Pancreas (tissue), 10 donors: ENCODE measurements at regions not wholly inside any gene's neighbourhood (a gene's known extent, or its start where the extent isn't known, plus 50 kb on each side); places are given as distances from the start of the nearest gene placed in this dataset.
A peak's percentile ranks its signal among the peaks of the same experiment; 100 is the strongest.

Experiments used
- ATAC-seq, 4 donors: fragments of 200-7000 bp; cut with Tn5 transposase; one replicate each; pipeline versions ENCODE4 v1.8.0 to v1.9.1; 2020; ENCODE audit warnings: mild to moderate bottlenecking in 4 of 4, moderate library complexity in 4 of 4
- DNase-seq, 6 donors: peaks; one replicate each; pipeline ENCODE4 v3.0.0-alpha.2; 2020
- FAIRE-seq: peaks from 2 replicates; lab custom pipeline; 2012; peaks lifted over from hg19 to GRCh38; lab: Jason Lieb, UNC
- H3K27ac ChIP-seq, 4 donors: fragments of 200-600 bp; sonication (generic); 1 replicate in 3 of 4; 2 replicates in 1 of 4; pipeline versions ENCODE4 v1.5.0 to v1.8.0; 2020
- H3K27me3 ChIP-seq, 4 donors: fragments of 200-600 bp; one replicate each; pipeline ENCODE4 v1.8.0; 2021
- H3K36me3 ChIP-seq, 3 donors: fragments of 200-600 bp; sonication (generic) in 1 of 3; one replicate each; pipeline versions ENCODE4 v1.5.0 to v1.8.0; 2020 to 2021
- H3K4me1 ChIP-seq, 3 donors: fragments of 200-600 bp; one replicate each; pipeline ENCODE4 v1.8.0; 2021
- H3K4me3 ChIP-seq, 4 donors: fragments of 200-600 bp; sonication (generic) in 2 of 4; one replicate each; pipeline versions ENCODE4 v1.5.0 to v1.8.0; 2020 to 2021
- H3K9me3 ChIP-seq, 4 donors: fragments of 200-600 bp; one replicate each; pipeline ENCODE4 v1.8.0; 2021
- WGBS, 2 donors: extraction: QIAGEN DNeasy Blood & Tissue Kit; methylation state at CpG; one replicate each; pipeline ENCODE4 v1.1.7; 2013; 5-methylcytosine and 5-hydroxymethylcytosine counted together
- intact Hi-C, 3 donors: fragments of 100-400 bp; cut with DNase I; formaldehyde crosslinking; loops; one replicate each; pipeline versions ENCODE4 v1.11.1 to v1.14.2; 2022
- TF ChIP-seq, protein P1 (sequence below), 4 donors: fragments of 200-600 bp; sonication (generic) in 3 of 4; IDR thresholded peaks; one replicate each; pipeline versions ENCODE4 v1.5.0 to v1.8.0; 2021; ENCODE audit warnings: antibody characterized with exemption in 4 of 4
- donor health status: healthy with polysubstance abuse.
- donor health status: DM: no; HTN: no; CAD: no; lungs with moderate emphysema.
- donor health status: DM: no; HTN: no; CAD: no.
- donor health status: control.
- donor health status: control.
- donor health status: Bipolar disorder and iron deficiency.
- donor health status: DM: yes; HTN: yes; CAD: no.
- donor health status: DM: no; HTN: no; CAD: no.
- donor health status: DM: no; HTN: no; CAD: no.
- donor health status: DM: yes; HTN: yes; CAD: no.

DNA sequence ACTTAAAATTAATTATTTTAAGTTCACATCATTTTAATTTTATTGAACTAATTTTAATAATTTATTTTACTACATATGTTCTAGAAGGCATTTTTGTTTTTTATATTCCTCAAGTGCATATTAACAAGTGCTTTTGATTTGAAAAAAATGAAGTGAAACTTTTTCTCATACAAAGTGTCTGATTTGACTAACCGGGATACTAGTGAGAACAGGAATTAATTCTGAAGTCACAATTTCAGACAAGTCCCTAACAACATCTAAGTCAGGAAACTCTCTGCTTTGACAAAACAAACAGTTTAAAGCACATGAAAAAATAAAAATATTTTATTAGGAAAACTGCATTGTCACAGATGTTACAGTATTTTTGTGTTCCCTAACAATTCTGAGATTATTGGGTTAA is 1166.3 kb upstream of the CITED2 start:
- no peak overlapping the region for H3K4me3 ChIP-seq
- FAIRE-seq (no peak), ATAC-seq (no peak), DNase-seq (no peak)
- TF ChIP-seq, protein P1, sequence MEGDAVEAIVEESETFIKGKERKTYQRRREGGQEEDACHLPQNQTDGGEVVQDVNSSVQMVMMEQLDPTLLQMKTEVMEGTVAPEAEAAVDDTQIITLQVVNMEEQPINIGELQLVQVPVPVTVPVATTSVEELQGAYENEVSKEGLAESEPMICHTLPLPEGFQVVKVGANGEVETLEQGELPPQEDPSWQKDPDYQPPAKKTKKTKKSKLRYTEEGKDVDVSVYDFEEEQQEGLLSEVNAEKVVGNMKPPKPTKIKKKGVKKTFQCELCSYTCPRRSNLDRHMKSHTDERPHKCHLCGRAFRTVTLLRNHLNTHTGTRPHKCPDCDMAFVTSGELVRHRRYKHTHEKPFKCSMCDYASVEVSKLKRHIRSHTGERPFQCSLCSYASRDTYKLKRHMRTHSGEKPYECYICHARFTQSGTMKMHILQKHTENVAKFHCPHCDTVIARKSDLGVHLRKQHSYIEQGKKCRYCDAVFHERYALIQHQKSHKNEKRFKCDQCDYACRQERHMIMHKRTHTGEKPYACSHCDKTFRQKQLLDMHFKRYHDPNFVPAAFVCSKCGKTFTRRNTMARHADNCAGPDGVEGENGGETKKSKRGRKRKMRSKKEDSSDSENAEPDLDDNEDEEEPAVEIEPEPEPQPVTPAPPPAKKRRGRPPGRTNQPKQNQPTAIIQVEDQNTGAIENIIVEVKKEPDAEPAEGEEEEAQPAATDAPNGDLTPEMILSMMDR (IDR thresholded peaks at IDR 0.05), result no peak
- no peak overlapping the region for H3K27ac ChIP-seq
- 91 to 96% methylated on average over 1 of the region's 1 CpG for WGBS, 2 donors
- intact Hi-C loops, result no loop called here
- no peaks in the 10 kb centered on the region for H3K36me3 ChIP-seq
- no peaks in the 10 kb centered on the region for H3K4me1 ChIP-seq
- H3K27me3 ChIP-seq, result no peaks in the 10 kb centered on the region
- no peaks in the 10 kb centered on the region for H3K9me3 ChIP-seq

DNA sequence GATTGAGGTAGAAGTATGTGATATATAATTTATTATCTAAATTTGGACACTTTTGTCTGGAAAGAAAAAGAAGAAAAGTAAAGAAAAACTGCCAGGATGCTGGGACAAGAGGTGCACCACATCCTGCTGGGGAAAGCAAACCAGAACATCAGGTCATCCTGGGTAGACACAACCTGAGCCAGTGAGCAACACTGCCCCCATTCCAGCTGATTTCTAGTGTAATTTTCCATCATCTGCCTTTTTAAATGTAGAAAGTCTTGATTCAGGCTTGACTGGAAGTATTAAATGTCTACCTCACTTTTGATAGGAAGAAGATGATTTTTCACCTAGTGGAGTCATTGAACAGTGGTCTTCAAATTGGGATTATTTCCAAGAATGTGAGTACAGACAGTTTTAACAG is 1164.5 kb upstream of the CITED2 start:
- Histone ChIP-seq H3K9me3 (no peaks in the 10 kb centered on the region), H3K27ac (peak overlapping the region in 1 of 4 donors; percentile 45), H3K36me3 (no peaks in the 10 kb centered on the region), H3K4me3 (no peak overlapping the region), H3K27me3 (no peaks in the 10 kb centered on the region), H3K4me1 (no peaks in the 10 kb centered on the region)
- DNase-seq (no peak), FAIRE-seq (no peak), ATAC-seq (no peak)
- intact Hi-C loops, result no loop called here
- TF ChIP-seq, protein P1 (IDR thresholded peaks at IDR 0.05), result no peak

DNA sequence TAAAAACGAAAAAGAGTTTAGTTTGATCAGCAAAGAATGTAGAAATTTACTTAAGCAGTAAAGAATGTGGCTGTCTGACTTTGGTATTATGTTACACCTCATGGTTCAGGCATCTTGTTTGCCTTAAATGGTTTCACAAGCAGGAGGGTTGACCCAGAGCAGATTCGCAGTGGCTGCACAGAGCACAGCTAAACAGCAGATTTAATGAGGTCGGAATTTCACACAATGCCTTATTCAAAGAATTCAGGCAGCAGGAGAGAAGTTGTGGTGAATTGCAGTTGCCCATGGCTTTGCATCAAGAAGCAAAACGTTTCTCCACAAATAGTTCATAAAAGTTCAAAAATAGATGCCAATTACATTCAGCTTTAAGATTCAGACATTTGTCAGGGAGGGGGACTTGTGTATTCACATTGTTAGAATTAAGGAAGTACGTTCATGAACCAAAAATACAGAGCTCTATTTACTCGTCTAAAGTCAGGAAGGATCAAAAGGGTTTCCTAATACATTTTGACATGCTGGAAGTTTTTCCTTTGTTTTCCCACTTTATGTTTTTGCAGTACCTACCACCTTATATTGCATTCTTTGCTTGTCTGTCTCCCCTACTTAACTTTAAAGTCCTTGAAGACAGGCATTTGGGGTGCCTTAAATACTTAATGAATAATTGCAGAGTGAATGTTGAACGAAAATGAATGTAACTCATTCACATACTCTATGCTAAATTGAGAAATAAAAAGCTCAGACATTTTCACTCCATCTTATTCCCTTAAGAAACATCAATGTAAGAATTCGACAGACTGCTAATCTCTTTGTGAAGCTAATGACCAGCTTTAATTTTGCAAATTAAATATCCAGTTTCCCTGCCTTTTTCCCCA is 1163.6 kb upstream of the CITED2 start:
- WGBS, 2 donors, result 17 to 22% methylated on average over 8 of the region's 8 CpGs
- peak overlapping the region in 2 of 4 donors; percentile 24 to 45 for H3K27ac ChIP-seq
- DNase-seq (peak in 1 of 6 donors; percentile 11), ATAC-seq (peak; percentile 60 to 91 (median 72)), FAIRE-seq (no peak)
- no peaks in the 10 kb centered on the region for H3K4me1 ChIP-seq
- no peaks in the 10 kb centered on the region for H3K36me3 ChIP-seq
- no peaks in the 10 kb centered on the region for H3K27me3 ChIP-seq
- TF ChIP-seq, protein P1 (IDR thresholded peaks at IDR 0.05), result no peak
- intact Hi-C loops, result no loop called here
- no peak overlapping the region for H3K4me3 ChIP-seq
- H3K9me3 ChIP-seq, result no peaks in the 10 kb centered on the region

DNA sequence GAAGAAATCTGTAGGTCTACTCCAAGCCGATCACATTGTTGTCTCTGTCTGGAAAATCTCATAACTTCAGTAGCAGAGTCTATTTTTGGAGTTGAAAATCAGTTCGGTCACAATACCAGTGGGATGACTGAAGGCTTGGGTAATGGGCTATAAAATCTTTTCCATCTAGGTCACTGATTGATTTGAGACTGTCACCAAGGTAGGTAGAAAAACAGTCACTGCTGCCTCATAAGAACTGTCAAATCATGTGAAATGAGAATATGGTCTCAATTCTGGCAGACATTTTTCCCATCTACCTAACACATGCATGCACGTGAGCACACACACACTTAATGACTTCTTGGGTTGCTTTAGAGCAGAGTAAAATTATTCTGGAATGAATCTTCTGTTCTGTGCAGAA is 1162.8 kb upstream of the CITED2 start:
- FAIRE-seq (no peak), ATAC-seq (no peak), DNase-seq (no peak)
- Histone ChIP-seq H3K27me3 (no peaks in the 10 kb centered on the region), H3K4me1 (no peaks in the 10 kb centered on the region), H3K27ac (peak overlapping the region in 2 of 4 donors; percentile 24 to 45), H3K36me3 (no peaks in the 10 kb centered on the region), H3K4me3 (no peak overlapping the region), H3K9me3 (no peaks in the 10 kb centered on the region)
- 60 to 73% methylated on average over 3 of the region's 3 CpGs for WGBS, 2 donors
- TF ChIP-seq, protein P1 (IDR thresholded peaks at IDR 0.05), result no peak
- intact Hi-C loops, result no loop called here

DNA sequence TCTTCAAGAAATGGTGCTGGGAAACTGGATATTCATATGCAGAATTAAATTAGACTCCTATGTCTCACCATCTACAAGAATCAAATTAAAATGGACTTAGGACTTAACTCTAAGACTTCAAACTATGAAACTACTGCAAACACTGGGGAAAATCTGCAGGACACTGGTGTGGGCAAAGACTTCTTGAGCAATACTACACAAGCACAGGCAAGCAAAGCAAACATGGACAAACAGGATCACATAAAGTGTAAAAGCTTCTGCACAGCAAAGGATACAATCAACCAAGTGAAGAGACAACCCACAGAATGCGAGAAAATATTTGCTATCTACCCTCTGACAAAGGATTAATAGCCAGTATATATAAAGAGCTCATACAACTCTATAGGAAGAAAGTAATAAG is 1161.1 kb upstream of the CITED2 start:
- FAIRE-seq (no peak), DNase-seq (no peak), ATAC-seq (no peak)
- TF ChIP-seq, protein P1 (IDR thresholded peaks at IDR 0.05), result no peak
- no peaks in the 10 kb centered on the region for H3K36me3 ChIP-seq
- H3K9me3 ChIP-seq, result no peaks in the 10 kb centered on the region
- H3K4me1 ChIP-seq, result no peaks in the 10 kb centered on the region
- no peak overlapping the region for H3K27ac ChIP-seq
- 64 to 70% methylated on average over 1 of the region's 1 CpG for WGBS, 2 donors
- intact Hi-C loops, result no loop called here
- H3K4me3 ChIP-seq, result no peak overlapping the region
- H3K27me3 ChIP-seq, result no peaks in the 10 kb centered on the region
